ENCODE measurements at regions not wholly inside any gene's neighbourhood (a gene's known extent, or its start where the extent isn't known, plus 50 kb on each side); places are given as distances from the start of the nearest gene placed in this dataset.

DNA sequence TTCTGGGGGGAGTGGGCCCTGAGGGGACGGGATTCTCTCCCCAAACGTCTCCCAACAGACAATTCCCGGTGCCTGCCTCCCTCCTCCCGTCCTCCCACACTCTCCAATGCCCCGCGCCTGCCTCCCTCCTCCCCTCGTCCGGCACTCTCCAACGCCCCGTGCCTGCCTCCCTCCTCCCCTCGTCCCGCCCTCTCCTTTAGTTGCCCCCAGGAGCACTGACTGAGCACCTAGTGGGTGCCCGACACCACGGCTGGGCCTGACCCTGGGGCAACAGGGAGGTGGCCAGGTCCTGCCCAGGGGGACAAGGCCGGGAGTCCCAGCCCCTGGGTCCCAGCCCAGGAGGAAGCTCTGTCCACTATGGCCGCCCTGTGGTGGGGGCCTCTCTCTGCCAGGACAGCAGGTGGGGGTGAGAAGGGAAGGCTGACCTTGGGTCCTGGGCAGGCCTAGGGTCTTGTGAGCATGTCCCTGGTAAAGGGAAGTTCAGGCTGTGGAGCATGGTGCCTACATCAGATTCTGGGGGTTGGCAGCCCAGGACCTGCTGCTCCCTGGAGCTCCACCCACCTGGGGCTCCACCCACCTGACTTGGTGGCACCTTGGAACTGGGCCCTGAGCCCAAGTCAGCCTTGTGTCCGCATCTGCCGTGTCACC, 942.3 kb downstream of the BRD1 start:
- no peak for DNase-seq (ENCODE audit: low read depth)
- no peak for TF ChIP-seq CTCF (conservative IDR thresholded peaks at IDR 0.05; ENCODE audit: low read depth, low read length)
- no peak overlapping the region for H3K4me3 ChIP-seq (ENCODE audit: low read depth, low read length)

GRCh38 chr22:48884786-48885185, 942.9 kb downstream of the BRD1 start:
- TF ChIP-seq CTCF (conservative IDR thresholded peaks at IDR 0.05; ENCODE audit: low read depth, low read length): no peak
- DNase-seq (ENCODE audit: low read depth): no peak
- no peak overlapping the region for H3K4me3 ChIP-seq (ENCODE audit: low read depth, low read length)

- H3K4me3 ChIP-seq (ENCODE audit: low read depth, low read length): no peak overlapping the region
- no peak for TF ChIP-seq CTCF (conservative IDR thresholded peaks at IDR 0.05; ENCODE audit: low read depth, low read length)
- no peak for DNase-seq (ENCODE audit: low read depth)
Measured at GRCh38 chr22:48884324-48884723, 943.3 kb downstream of the BRD1 start.

- H3K4me3 ChIP-seq (ENCODE audit: low read depth, low read length): no peak overlapping the region
- DNase-seq (ENCODE audit: low read depth): no peak
- no peak for TF ChIP-seq CTCF (conservative IDR thresholded peaks at IDR 0.05; ENCODE audit: low read depth, low read length)
Measured at GRCh38 chr22:48883211-48883960, 944.3 kb downstream of the BRD1 start.

DNA sequence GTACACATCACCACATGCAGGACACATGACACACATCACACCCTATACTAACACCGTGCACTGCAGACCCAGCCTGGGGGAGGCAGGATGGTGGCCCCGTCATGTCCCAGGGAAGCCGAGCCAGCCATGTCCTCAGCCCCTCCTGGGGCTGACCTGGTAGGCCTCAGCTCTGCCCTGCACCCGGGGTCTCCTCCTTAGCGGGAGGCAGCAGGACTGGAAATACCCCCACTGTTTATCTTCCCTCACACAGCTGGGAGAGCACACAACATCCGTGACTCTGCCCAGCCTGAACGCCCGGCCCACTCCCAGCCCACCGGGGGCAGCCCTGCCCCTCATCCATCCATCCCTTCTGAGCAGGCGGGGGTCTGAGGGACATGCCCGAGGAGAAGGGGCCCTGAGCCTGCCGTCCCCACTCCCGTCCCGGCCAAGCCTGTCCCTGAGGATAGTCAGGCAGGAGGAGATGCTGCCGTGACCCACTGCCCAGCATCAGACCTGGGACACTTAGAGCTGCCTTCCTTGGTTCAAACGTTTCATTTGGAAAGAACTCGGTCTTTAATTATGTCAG, 945.0 kb downstream of the BRD1 start:
- no peak for TF ChIP-seq CTCF (conservative IDR thresholded peaks at IDR 0.05; ENCODE audit: low read depth, low read length)
- DNase-seq (ENCODE audit: low read depth): no peak
- H3K4me3 ChIP-seq (ENCODE audit: low read depth, low read length): no peak overlapping the region

GRCh38 chr22:48881326-48881980, 946.2 kb downstream of the BRD1 start:
- no peak for DNase-seq (ENCODE audit: low read depth)
- TF ChIP-seq CTCF (conservative IDR thresholded peaks at IDR 0.05; ENCODE audit: low read depth, low read length): no peak
- H3K4me3 ChIP-seq (ENCODE audit: low read depth, low read length): no peak overlapping the region
